Thyroid gland (tissue), 4 donors: ENCODE measurements at regions not wholly inside any gene's neighbourhood (a gene's known extent, or its start where the extent isn't known, plus 50 kb on each side); places are given as distances from the start of the nearest gene placed in this dataset.

Source experiments
- DNase-seq, 2 donors: peaks; one replicate each; pipeline ENCODE4 v3.0.0-alpha.2; 2019
- H3K27ac ChIP-seq, 3 donors: fragments of 200-600 bp; sonication (generic); 1 replicate in 2 of 3; 2 replicates in 1 of 3; pipeline ENCODE4 v1.5.1; 2016 to 2019; ENCODE audit warnings: mild to moderate bottlenecking in 1 of 3, moderate library complexity in 1 of 3
- H3K27me3 ChIP-seq: fragments of 200-600 bp; sonication (generic); one replicate; pipeline ENCODE4 v1.5.1; 2019
- H3K36me3 ChIP-seq, 2 donors: fragments of 200-600 bp; sonication (generic); one replicate each; pipeline ENCODE4 v1.5.1; 2016 to 2019
- H3K4me1 ChIP-seq, 2 donors: fragments of 200-600 bp; sonication (generic); one replicate each; pipeline ENCODE4 v1.5.1; 2017 to 2019
- H3K4me3 ChIP-seq, 3 donors: fragments of 200-600 bp; sonication (generic); replicated peaks in 1 of 3; 1 replicate in 2 of 3; 2 replicates in 1 of 3; pipeline ENCODE4 v1.5.1; 2016; ENCODE audit warnings: mild to moderate bottlenecking in 1 of 3
- H3K9me3 ChIP-seq: fragments of 200-600 bp; sonication (generic); one replicate; pipeline ENCODE4 v1.5.1; 2017
- CTCF ChIP-seq, 6 experiments: fragments of 200-600 bp in 3 of 6; fragments of 450-650 bp in 3 of 6; sonication (generic) in 3 of 6; IDR thresholded peaks; one replicate each; pipeline ENCODE4 v1.5.1; 2016 to 2019; ENCODE audit warnings: antibody characterized with exemption in 6 of 6, mild to moderate bottlenecking in 2 of 6, inconsistent platforms in 1 of 6, moderate library complexity in 1 of 6
- POLR2A ChIP-seq, 2 donors: fragments of 450-650 bp; IDR thresholded peaks; one replicate each; pipeline ENCODE4 v1.6.1; 2017; ENCODE audit warnings: antibody characterized with exemption in 2 of 2, mild to moderate bottlenecking in 2 of 2, moderate library complexity in 1 of 2
- WGBS, 2 donors: methylation state at CpG; one replicate each; pipeline ENCODE4 v1.1.5; 2017; 5-methylcytosine and 5-hydroxymethylcytosine counted together
- intact Hi-C: fragments of 100-400 bp; cut with DNase I; formaldehyde crosslinking; loops from one replicate; pipeline ENCODE4 v1.15.1; 2023

GRCh38 chr7:1305873-1306272 is 73.2 kb downstream of the UNCX start:
- Histone ChIP-seq H3K4me3 (no peak overlapping the region), H3K36me3 (no peaks in the 10 kb centered on the region), H3K27ac (no peak overlapping the region), H3K4me1 (no peaks in the 10 kb centered on the region), H3K9me3 (no peaks in the 10 kb centered on the region), H3K27me3 (no peaks in the 10 kb centered on the region)
- no peak for DNase-seq
- TF ChIP-seq POLR2A (IDR thresholded peaks at IDR 0.05) (no peak), CTCF (IDR thresholded peaks at IDR 0.05) (no peak)
- intact Hi-C loops, result no loop called here
- WGBS, 2 donors, result 65 to 77% methylated on average over 5 of the region's 5 CpGs

GRCh38 chr7:1307828-1308227 is 75.2 kb downstream of the UNCX start:
- Histone ChIP-seq H3K36me3 (no peaks in the 10 kb centered on the region), H3K4me1 (no peaks in the 10 kb centered on the region), H3K27ac (no peak overlapping the region), H3K4me3 (no peak overlapping the region), H3K9me3 (no peaks in the 10 kb centered on the region), H3K27me3 (no peaks in the 10 kb centered on the region)
- intact Hi-C loops, result no loop called here
- DNase-seq, result no peak
- 94 to 96% methylated on average over 14 of the region's 14 CpGs for WGBS, 2 donors
- no peak for TF ChIP-seq POLR2A (IDR thresholded peaks at IDR 0.05)
- TF ChIP-seq CTCF (IDR thresholded peaks at IDR 0.05), result no peak

DNA sequence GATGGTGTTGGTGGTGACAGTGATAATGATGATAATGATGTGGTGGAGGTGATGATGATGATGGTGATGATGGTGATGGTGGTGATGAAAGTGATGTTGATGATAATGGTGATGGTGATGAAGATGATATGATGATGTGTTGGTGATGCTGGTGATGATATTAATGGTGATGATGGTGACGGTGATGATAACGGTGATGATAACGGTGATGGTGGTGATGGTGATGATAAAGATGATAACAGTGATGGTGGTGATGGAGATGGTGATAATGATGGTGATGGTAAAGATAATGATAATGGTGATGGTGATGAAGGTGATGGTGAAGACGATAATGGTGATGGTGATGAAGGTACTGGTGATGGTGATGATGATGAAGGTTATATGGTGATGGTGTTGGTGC is 76.6 kb downstream of the UNCX start:
- WGBS, 2 donors, result 95% methylated on average over 4 of the region's 4 CpGs
- no peak for DNase-seq
- Histone ChIP-seq H3K36me3 (no peaks in the 10 kb centered on the region), H3K9me3 (no peaks in the 10 kb centered on the region), H3K27ac (no peak overlapping the region), H3K4me3 (no peak overlapping the region), H3K27me3 (no peaks in the 10 kb centered on the region), H3K4me1 (no peaks in the 10 kb centered on the region)
- intact Hi-C loops, result no loop called here
- no peak for TF ChIP-seq CTCF (IDR thresholded peaks at IDR 0.05)
- TF ChIP-seq POLR2A (IDR thresholded peaks at IDR 0.05), result no peak

- no peaks in the 10 kb centered on the region for H3K27me3 ChIP-seq
- 63 to 80% methylated on average over 5 to 7 of the region's 7 CpGs for WGBS, 2 donors
- no peaks in the 10 kb centered on the region for H3K36me3 ChIP-seq
- no peak overlapping the region for H3K4me3 ChIP-seq
- no peak for TF ChIP-seq POLR2A (IDR thresholded peaks at IDR 0.05)
- no peak for TF ChIP-seq CTCF (IDR thresholded peaks at IDR 0.05)
- no peak overlapping the region for H3K27ac ChIP-seq
- intact Hi-C loops, result no loop called here
- H3K4me1 ChIP-seq, result no peaks in the 10 kb centered on the region
- no peak for DNase-seq
- no peaks in the 10 kb centered on the region for H3K9me3 ChIP-seq
Measured at GRCh38 chr7:1309996-1310395, 77.3 kb downstream of the UNCX start.

DNA sequence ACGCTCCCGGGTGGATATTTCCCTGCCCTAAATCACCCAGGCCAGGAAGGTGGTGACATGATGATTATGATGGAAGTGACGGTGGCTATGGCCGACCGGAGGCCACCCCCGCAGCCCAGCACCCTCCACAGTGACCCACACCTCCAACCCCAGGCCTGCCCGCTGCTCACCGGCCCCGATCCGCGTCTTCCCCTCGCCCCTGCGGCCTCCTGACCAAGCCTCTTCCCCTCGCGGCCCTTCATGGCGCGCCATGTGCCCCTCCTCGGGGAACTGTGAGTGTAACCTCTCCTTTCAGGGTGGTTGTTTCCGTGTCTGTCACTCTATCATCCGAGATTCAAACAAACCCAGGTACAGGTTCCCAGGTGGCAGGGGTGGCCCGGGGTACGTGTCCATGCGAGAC is 78.3 kb downstream of the UNCX start:
- Histone ChIP-seq H3K4me1 (no peaks in the 10 kb centered on the region), H3K9me3 (no peaks in the 10 kb centered on the region), H3K27me3 (no peaks in the 10 kb centered on the region), H3K27ac (no peak overlapping the region), H3K36me3 (no peaks in the 10 kb centered on the region), H3K4me3 (no peak overlapping the region)
- intact Hi-C loops, result no loop called here
- TF ChIP-seq CTCF (IDR thresholded peaks at IDR 0.05), result no peak
- TF ChIP-seq POLR2A (IDR thresholded peaks at IDR 0.05), result no peak
- WGBS, 2 donors, result 78 to 82% methylated on average over 23 of the region's 23 CpGs
- no peak for DNase-seq
